IPS-20b (cell line): ENCODE measurements at regions not wholly inside any gene's neighbourhood (a gene's known extent, or its start where the extent isn't known, plus 50 kb on each side); places are given as distances from the start of the nearest gene placed in this dataset.
"Not testable (repeated sequence)": the region's sequence is repeated elsewhere in the genome, so short reads cannot be mapped to it uniquely, and the experiment has no call there.

ENCODE experiments used
- H3K27ac ChIP-seq: one replicate; pipeline ENCODE4 v1.5.1; 2013; ENCODE audit warnings: low read length
- H3K27me3 ChIP-seq: 2 replicates; pipeline ENCODE4 v1.6.1; 2013; ENCODE audit warnings: mild to moderate bottlenecking, low read length, inconsistent platforms; ENCODE audit not compliant: insufficient read depth
- H3K36me3 ChIP-seq: 2 replicates; pipeline ENCODE4 v1.6.1; 2013; ENCODE audit warnings: low read depth, mild to moderate bottlenecking, inconsistent platforms, low read length, moderate library complexity; ENCODE audit not compliant: insufficient read depth
- H3K4me1 ChIP-seq: 2 replicates; pipeline ENCODE4 v1.6.1; 2013; ENCODE audit warnings: mild to moderate bottlenecking, control low read depth, inconsistent platforms, low read length, moderate library complexity; ENCODE audit not compliant: insufficient read depth
- H3K4me3 ChIP-seq: 2 replicates; pipeline ENCODE4 v1.5.1; 2013; ENCODE audit warnings: mild to moderate bottlenecking, low read length, inconsistent platforms
- H3K9ac ChIP-seq: 2 replicates; pipeline ENCODE4 v1.6.1; 2013; ENCODE audit warnings: low read depth, mild to moderate bottlenecking, inconsistent platforms, low read length, moderate library complexity
- H3K9me3 ChIP-seq: 2 replicates; pipeline ENCODE4 v1.6.1; 2013; ENCODE audit warnings: mild to moderate bottlenecking, low read depth, low read length, inconsistent platforms; ENCODE audit not compliant: insufficient read depth

- Histone ChIP-seq H3K4me1 (no peaks in the 10 kb centered on the region; the same call in 1 of the 2 replicates), H3K27ac (no peak overlapping the region), H3K4me3 (no peak overlapping the region), H3K9ac (no peak overlapping the region), H3K36me3 (no peaks in the 10 kb centered on the region), H3K9me3 (no peaks in the 10 kb centered on the region), H3K27me3 (no peaks in the 10 kb centered on the region; the same call in 1 of the 2 replicates)
Observed at GRCh38 chr10:35942057-35942456, 300.0 kb upstream of the FZD8 start.

- H3K27me3 ChIP-seq: no peaks in the 10 kb centered on the region; the same call in 1 of the 2 replicates
- no peak overlapping the region for H3K9ac ChIP-seq
- no peaks in the 10 kb centered on the region; the same call in 1 of the 2 replicates for H3K4me1 ChIP-seq
- no peak overlapping the region for H3K27ac ChIP-seq
- no peak overlapping the region for H3K4me3 ChIP-seq
- H3K9me3 ChIP-seq: no peaks in the 10 kb centered on the region
- no peaks in the 10 kb centered on the region for H3K36me3 ChIP-seq
Observed at GRCh38 chr10:35940141-35941041, 298.3 kb upstream of the FZD8 start.

- H3K27ac ChIP-seq: no peak overlapping the region
- peaks cover 7% of the 10 kb centered on the region; the same call in 1 of the 2 replicates for H3K4me1 ChIP-seq
- no peaks in the 10 kb centered on the region for H3K9me3 ChIP-seq
- H3K4me3 ChIP-seq: no peak overlapping the region
- H3K27me3 ChIP-seq: no peaks in the 10 kb centered on the region; the same call in 1 of the 2 replicates
- H3K9ac ChIP-seq: no peak overlapping the region
- H3K36me3 ChIP-seq: no peaks in the 10 kb centered on the region
Observed at GRCh38 chr10:35938160-35938559, 296.1 kb upstream of the FZD8 start.

GRCh38 chr10:35937546-35937945, 295.4 kb upstream of the FZD8 start:
- Histone ChIP-seq H3K27me3 (no peaks in the 10 kb centered on the region; the same call in 1 of the 2 replicates), H3K9me3 (no peaks in the 10 kb centered on the region), H3K9ac (no peak overlapping the region), H3K4me3 (no peak overlapping the region), H3K27ac (no peak overlapping the region), H3K36me3 (no peaks in the 10 kb centered on the region), H3K4me1 (peaks cover 7% of the 10 kb centered on the region; the same call in 1 of the 2 replicates)

GRCh38 chr10:35934642-35934995, 292.5 kb upstream of the FZD8 start:
- Histone ChIP-seq H3K27me3 (no peaks in the 10 kb centered on the region), H3K27ac (no peak overlapping the region), H3K36me3 (no peaks in the 10 kb centered on the region), H3K9me3 (no peaks in the 10 kb centered on the region), H3K9ac (no peak overlapping the region), H3K4me3 (no peak overlapping the region), H3K4me1 (peaks cover 7% of the 10 kb centered on the region; the same call in 1 of the 2 replicates)

- no peak overlapping the region for H3K4me3 ChIP-seq
- H3K36me3 ChIP-seq: no peaks in the 10 kb centered on the region
- H3K27me3 ChIP-seq: no peaks in the 10 kb centered on the region
- no peak overlapping the region for H3K27ac ChIP-seq
- peaks cover 7% of the 10 kb centered on the region; the same call in 1 of the 2 replicates for H3K4me1 ChIP-seq
- no peaks in the 10 kb centered on the region for H3K9me3 ChIP-seq
- no peak overlapping the region for H3K9ac ChIP-seq
Observed at GRCh38 chr10:35933940-35934641, 292.0 kb upstream of the FZD8 start.

- Histone ChIP-seq H3K36me3 (no peaks in the 10 kb centered on the region), H3K27ac (no peak overlapping the region), H3K9ac (no peak overlapping the region), H3K27me3 (no peaks in the 10 kb centered on the region), H3K4me3 (no peak overlapping the region), H3K4me1 (peaks cover 7% of the 10 kb centered on the region; the same call in 1 of the 2 replicates), H3K9me3 (no peaks in the 10 kb centered on the region)
Observed at GRCh38 chr10:35933491-35933890, 291.4 kb upstream of the FZD8 start.

GRCh38 chr10:35929962-35930361, 287.9 kb upstream of the FZD8 start:
- H3K4me1 ChIP-seq: peaks cover 26% of the 10 kb centered on the region
- not testable (repeated sequence) for H3K27ac ChIP-seq, H3K27me3 ChIP-seq, H3K4me3 ChIP-seq, H3K36me3 ChIP-seq, H3K9ac ChIP-seq, H3K9me3 ChIP-seq

- H3K4me1 ChIP-seq: peaks cover 24% of the 10 kb centered on the region
- no peak overlapping the region for H3K4me3 ChIP-seq
- H3K9ac ChIP-seq: no peak overlapping the region
- no peak overlapping the region for H3K27ac ChIP-seq
- no peaks in the 10 kb centered on the region for H3K9me3 ChIP-seq
- H3K27me3 ChIP-seq: no peaks in the 10 kb centered on the region
- H3K36me3 ChIP-seq: no peaks in the 10 kb centered on the region
Observed at GRCh38 chr10:35928748-35929147, 286.7 kb upstream of the FZD8 start.

GRCh38 chr10:35927990-35928488, 285.9 kb upstream of the FZD8 start:
- Histone ChIP-seq H3K4me3 (no peak overlapping the region), H3K27me3 (no peaks in the 10 kb centered on the region), H3K9ac (no peak overlapping the region), H3K4me1 (peaks cover 24% of the 10 kb centered on the region), H3K9me3 (no peaks in the 10 kb centered on the region), H3K27ac (no peak overlapping the region), H3K36me3 (no peaks in the 10 kb centered on the region)

- H3K4me3 ChIP-seq: no peak overlapping the region
- no peak overlapping the region for H3K27ac ChIP-seq
- H3K9ac ChIP-seq: no peak overlapping the region
- H3K9me3 ChIP-seq: no peaks in the 10 kb centered on the region
- H3K4me1 ChIP-seq: peaks cover 24% of the 10 kb centered on the region
- H3K27me3 ChIP-seq: no peaks in the 10 kb centered on the region
- H3K36me3 ChIP-seq: no peaks in the 10 kb centered on the region
Observed at GRCh38 chr10:35927341-35927740, 285.2 kb upstream of the FZD8 start.
